ENCODE measurements at regions not wholly inside any gene's neighbourhood (a gene's known extent, or its start where the extent isn't known, plus 50 kb on each side); places are given as distances from the start of the nearest gene placed in this dataset.

GRCh38 chr6:21692721-21693120 lies 99.2 kb downstream of the SOX4 start:
- no peak overlapping the region for H3K27ac ChIP-seq (replicated peaks)
- DNase-seq (ENCODE audit: low read depth in 1 of 2, low spot score in 1 of 2): no peak
- H3K4me3 ChIP-seq (replicated peaks; ENCODE audit: insufficient read depth, low read length): no peak overlapping the region
- TF ChIP-seq SPI1 (IDR thresholded peaks at IDR 0.05; ENCODE audit: borderline replicate concordance, low read depth) (no peak), REST (IDR thresholded peaks at IDR 0.05; ENCODE audit: insufficient replicate concordance, low read depth) (no peak), GABPA (IDR thresholded peaks at IDR 0.05; ENCODE audit: low read depth) (no peak), CTCF (IDR thresholded peaks at IDR 0.05; ENCODE audit: insufficient read depth, low read length) (no peak), POLR2AphosphoS5 (IDR thresholded peaks at IDR 0.05; ENCODE audit: low read depth) (no peak)
- no peaks in the 10 kb centered on the region for H3K27me3 ChIP-seq (ENCODE audit: insufficient read depth, poor library complexity, severe bottlenecking)

GRCh38 chr6:21694168-21694567 lies 100.6 kb downstream of the SOX4 start:
- Histone ChIP-seq H3K27ac (replicated peaks) (no peak overlapping the region), H3K27me3 (ENCODE audit: insufficient read depth, poor library complexity, severe bottlenecking) (no peaks in the 10 kb centered on the region), H3K4me3 (replicated peaks; ENCODE audit: insufficient read depth, low read length) (no peak overlapping the region)
- DNase-seq (ENCODE audit: low read depth in 1 of 2, low spot score in 1 of 2): no peak
- TF ChIP-seq CTCF (IDR thresholded peaks at IDR 0.05; ENCODE audit: insufficient read depth, low read length) (no peak), GABPA (IDR thresholded peaks at IDR 0.05; ENCODE audit: low read depth) (no peak), SPI1 (IDR thresholded peaks at IDR 0.05; ENCODE audit: borderline replicate concordance, low read depth) (no peak), REST (IDR thresholded peaks at IDR 0.05; ENCODE audit: insufficient replicate concordance, low read depth) (no peak), POLR2AphosphoS5 (IDR thresholded peaks at IDR 0.05; ENCODE audit: low read depth) (no peak)

GRCh38 chr6:21707524-21708319 lies 114.2 kb downstream of the SOX4 start:
- DNase-seq (ENCODE audit: low read depth in 1 of 2, low spot score in 1 of 2): no peak
- Histone ChIP-seq H3K27me3 (ENCODE audit: insufficient read depth, poor library complexity, severe bottlenecking) (no peaks in the 10 kb centered on the region), H3K4me3 (replicated peaks; ENCODE audit: insufficient read depth, low read length) (no peak overlapping the region), H3K27ac (replicated peaks) (no peak overlapping the region)
- TF ChIP-seq REST (IDR thresholded peaks at IDR 0.05; ENCODE audit: insufficient replicate concordance, low read depth): no peak
- TF ChIP-seq SPI1 (IDR thresholded peaks at IDR 0.05; ENCODE audit: borderline replicate concordance, low read depth): no peak
- TF ChIP-seq GABPA (IDR thresholded peaks at IDR 0.05; ENCODE audit: low read depth): no peak
- TF ChIP-seq POLR2AphosphoS5 (IDR thresholded peaks at IDR 0.05; ENCODE audit: low read depth): no peak
- TF ChIP-seq CTCF (IDR thresholded peaks at IDR 0.05; ENCODE audit: insufficient read depth, low read length): no peak
